C4-2B (cell line): ENCODE measurements at regions not wholly inside any gene's neighbourhood (a gene's known extent, or its start where the extent isn't known, plus 50 kb on each side); places are given as distances from the start of the nearest gene placed in this dataset.

Experiments used
- ZFX ChIP-seq: fragments of 450-650 bp; IDR thresholded peaks from 2 replicates; pipeline ENCODE4 v1.6.1; 2017
- TF ChIP-seq, protein P1 (sequence below): fragments of 450-650 bp; conservative IDR thresholded peaks from 2 replicates; pipeline ENCODE4 v1.5.1; 2017; ENCODE audit warnings: mild to moderate bottlenecking

DNA sequence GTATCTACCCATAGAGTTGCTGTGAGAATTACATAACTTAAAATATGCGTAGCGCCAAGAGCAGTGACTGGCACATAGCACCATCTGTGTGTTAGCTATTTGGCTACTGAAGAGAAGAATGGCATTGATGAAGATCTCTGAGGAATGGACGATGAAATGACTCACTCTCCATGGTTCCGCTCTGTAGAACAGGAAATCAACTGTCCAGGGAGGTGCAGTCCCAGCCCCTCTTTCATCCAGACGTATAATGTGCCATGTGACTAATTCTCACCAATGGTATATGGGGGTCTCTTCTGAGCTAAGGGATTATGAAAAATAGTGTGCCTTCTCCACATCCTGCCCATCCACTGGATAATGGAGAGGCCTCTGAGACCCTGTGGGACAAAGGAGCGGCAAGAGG lies 254.8 kb downstream of the CYP26B1 start:
- TF ChIP-seq, protein P1, sequence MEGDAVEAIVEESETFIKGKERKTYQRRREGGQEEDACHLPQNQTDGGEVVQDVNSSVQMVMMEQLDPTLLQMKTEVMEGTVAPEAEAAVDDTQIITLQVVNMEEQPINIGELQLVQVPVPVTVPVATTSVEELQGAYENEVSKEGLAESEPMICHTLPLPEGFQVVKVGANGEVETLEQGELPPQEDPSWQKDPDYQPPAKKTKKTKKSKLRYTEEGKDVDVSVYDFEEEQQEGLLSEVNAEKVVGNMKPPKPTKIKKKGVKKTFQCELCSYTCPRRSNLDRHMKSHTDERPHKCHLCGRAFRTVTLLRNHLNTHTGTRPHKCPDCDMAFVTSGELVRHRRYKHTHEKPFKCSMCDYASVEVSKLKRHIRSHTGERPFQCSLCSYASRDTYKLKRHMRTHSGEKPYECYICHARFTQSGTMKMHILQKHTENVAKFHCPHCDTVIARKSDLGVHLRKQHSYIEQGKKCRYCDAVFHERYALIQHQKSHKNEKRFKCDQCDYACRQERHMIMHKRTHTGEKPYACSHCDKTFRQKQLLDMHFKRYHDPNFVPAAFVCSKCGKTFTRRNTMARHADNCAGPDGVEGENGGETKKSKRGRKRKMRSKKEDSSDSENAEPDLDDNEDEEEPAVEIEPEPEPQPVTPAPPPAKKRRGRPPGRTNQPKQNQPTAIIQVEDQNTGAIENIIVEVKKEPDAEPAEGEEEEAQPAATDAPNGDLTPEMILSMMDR = no peak
- no peak for TF ChIP-seq ZFX
